Mucosa of stomach (tissue), 1 donor: ENCODE measurements at regions not wholly inside any gene's neighbourhood (a gene's known extent, or its start where the extent isn't known, plus 50 kb on each side); places are given as distances from the start of the nearest gene placed in this dataset.

Experiments used
- H3K27me3 ChIP-seq: one replicate; pipeline ENCODE4 v1.7.0; 2013; ENCODE audit warnings: mild to moderate bottlenecking, low read length; ENCODE audit not compliant: control insufficient read depth, insufficient read depth
- H3K36me3 ChIP-seq: one replicate; pipeline ENCODE4 v1.7.0; 2013; ENCODE audit warnings: low read length; ENCODE audit not compliant: control insufficient read depth, insufficient read depth
- H3K4me1 ChIP-seq: one replicate; pipeline ENCODE4 v1.7.0; 2013; ENCODE audit warnings: mild to moderate bottlenecking, low read length; ENCODE audit not compliant: control insufficient read depth, insufficient read depth
- H3K4me3 ChIP-seq: one replicate; pipeline ENCODE4 v1.7.0; 2013; ENCODE audit warnings: low read length
- H3K9ac ChIP-seq: one replicate; pipeline ENCODE4 v1.7.0; 2013; ENCODE audit warnings: mild to moderate bottlenecking, low read length, moderate library complexity
- H3K9me3 ChIP-seq: one replicate; pipeline ENCODE4 v1.7.0; 2013; ENCODE audit warnings: mild to moderate bottlenecking, low read length, moderate library complexity; ENCODE audit not compliant: control insufficient read depth
- donor health status: Pancreatic carcinoma.

DNA sequence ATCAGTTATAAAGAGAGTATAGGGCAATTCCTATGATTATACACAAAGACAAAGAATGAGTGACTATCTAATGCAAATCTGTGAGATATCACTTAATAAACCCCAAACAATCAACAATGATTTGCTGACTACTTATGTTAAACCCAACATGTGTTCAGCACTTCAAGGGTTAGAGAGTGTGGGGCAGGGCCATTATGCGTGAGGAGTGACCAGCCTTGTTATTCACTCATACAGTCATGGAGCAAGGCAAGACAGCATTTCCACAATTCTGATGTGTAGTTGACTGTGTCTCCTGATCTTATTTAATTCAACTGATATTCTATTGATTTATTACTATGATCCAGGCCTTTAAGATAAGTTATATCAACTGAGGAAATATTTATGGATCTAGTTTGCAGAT is 251.7 kb downstream of the CYRIA start:
- no peaks in the 10 kb centered on the region for H3K4me1 ChIP-seq
- H3K9ac ChIP-seq: no peak overlapping the region
- no peak overlapping the region for H3K4me3 ChIP-seq
- peaks cover 3% of the 10 kb centered on the region for H3K9me3 ChIP-seq
- no peaks in the 10 kb centered on the region for H3K27me3 ChIP-seq
- H3K36me3 ChIP-seq: no peaks in the 10 kb centered on the region

DNA sequence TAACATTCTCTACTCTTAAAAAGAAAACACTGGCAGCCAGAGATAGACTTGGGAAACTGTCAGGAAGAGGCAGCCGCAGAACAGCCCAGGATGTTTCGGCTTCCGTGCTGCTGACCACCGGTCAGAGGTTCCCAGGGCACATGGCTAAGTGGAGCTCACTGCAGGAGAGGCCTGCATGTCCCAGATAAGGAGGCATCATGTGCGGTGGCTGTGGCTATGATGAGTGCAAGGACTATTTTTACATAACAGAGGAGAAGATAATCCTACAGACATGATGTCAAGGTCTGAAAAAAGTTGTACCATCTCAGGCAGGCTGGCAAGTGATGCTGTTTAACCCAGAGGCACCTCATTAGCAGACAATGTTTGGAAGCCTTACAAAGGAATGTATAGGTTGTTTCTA is 252.3 kb downstream of the CYRIA start:
- Histone ChIP-seq H3K9ac (no peak overlapping the region), H3K9me3 (peaks cover 3% of the 10 kb centered on the region), H3K4me1 (no peaks in the 10 kb centered on the region), H3K27me3 (no peaks in the 10 kb centered on the region), H3K36me3 (no peaks in the 10 kb centered on the region), H3K4me3 (no peak overlapping the region)

- Histone ChIP-seq H3K27me3 (no peaks in the 10 kb centered on the region), H3K4me3 (no peak overlapping the region), H3K36me3 (no peaks in the 10 kb centered on the region), H3K4me1 (no peaks in the 10 kb centered on the region), H3K9ac (no peak overlapping the region), H3K9me3 (peaks cover 3% of the 10 kb centered on the region)
Observed at GRCh38 chr2:16412321-16413030, 253.2 kb downstream of the CYRIA start.

DNA sequence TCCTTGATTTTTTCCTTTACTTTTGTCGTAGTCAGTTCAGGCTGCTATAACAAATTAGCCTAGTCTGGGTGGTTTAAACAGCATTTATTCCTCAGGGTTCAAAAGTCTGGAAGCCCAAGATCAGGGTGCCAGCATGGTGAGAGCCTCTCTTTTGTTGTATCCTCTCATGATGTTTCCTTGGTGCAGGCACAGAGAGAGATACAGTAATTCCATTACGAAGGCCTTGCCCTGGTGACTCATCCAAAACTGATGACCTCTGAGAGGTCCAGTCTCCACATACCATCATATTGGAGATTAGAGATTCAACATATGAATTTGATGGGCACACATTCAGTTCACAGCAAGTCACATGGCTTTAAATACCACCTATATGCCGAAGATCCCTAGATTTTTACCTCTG is 253.8 kb downstream of the CYRIA start:
- no peaks in the 10 kb centered on the region for H3K36me3 ChIP-seq
- no peak overlapping the region for H3K4me3 ChIP-seq
- H3K9ac ChIP-seq: no peak overlapping the region
- H3K27me3 ChIP-seq: no peaks in the 10 kb centered on the region
- H3K4me1 ChIP-seq: no peaks in the 10 kb centered on the region
- peaks cover 3% of the 10 kb centered on the region for H3K9me3 ChIP-seq

DNA sequence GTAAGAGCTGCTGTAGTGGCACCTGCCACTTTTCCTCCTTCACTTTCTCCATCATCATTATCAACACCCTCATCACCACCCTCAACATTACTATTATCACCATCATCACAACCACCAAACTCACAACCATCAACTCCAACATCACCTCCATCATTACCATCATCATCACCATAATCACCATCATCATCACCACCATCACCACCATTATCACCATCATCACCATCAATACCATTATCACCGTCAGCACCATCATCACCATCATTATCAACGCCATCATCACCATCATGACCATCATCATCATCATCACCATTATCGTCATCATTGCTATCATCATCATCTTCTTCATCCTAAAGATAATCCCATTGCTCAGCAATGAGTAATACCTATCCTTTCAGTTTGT is 255.8 kb downstream of the CYRIA start:
- Histone ChIP-seq H3K9me3 (peaks cover 3% of the 10 kb centered on the region), H3K9ac (no peak overlapping the region), H3K36me3 (no peaks in the 10 kb centered on the region), H3K27me3 (no peaks in the 10 kb centered on the region), H3K4me3 (no peak overlapping the region), H3K4me1 (no peaks in the 10 kb centered on the region)

DNA sequence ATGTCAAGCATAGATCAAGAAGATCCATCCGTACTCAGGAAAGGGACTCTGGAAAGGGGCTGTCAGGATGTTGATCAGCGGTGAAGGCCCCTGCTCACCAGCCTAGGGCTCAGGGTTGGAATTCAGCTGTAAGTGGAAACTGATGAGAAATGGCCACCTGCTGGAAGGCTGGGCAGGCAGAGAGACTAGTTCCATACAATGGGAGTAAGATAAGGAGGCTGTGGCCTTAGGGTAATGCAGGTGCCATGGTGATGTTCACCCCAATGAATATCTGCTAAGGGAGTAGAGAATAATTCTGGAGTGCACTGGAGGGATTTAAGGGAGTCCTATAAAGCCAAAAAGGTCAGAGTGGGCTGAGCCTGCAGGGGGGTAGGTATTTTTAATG is 256.6 kb downstream of the CYRIA start:
- H3K4me3 ChIP-seq: no peak overlapping the region

GRCh38 chr2:16408331-16409005 is 257.2 kb downstream of the CYRIA start:
- H3K9ac ChIP-seq: no peak overlapping the region
- no peak overlapping the region for H3K4me3 ChIP-seq
- no peaks in the 10 kb centered on the region for H3K4me1 ChIP-seq
- peaks cover 3% of the 10 kb centered on the region for H3K9me3 ChIP-seq
- H3K27me3 ChIP-seq: no peaks in the 10 kb centered on the region
- H3K36me3 ChIP-seq: no peaks in the 10 kb centered on the region

More for the DNA sequence above, 256.6 kb downstream of the CYRIA start:
- no peaks in the 10 kb centered on the region for H3K36me3 ChIP-seq
- peaks cover 3% of the 10 kb centered on the region for H3K9me3 ChIP-seq
- no peak overlapping the region for H3K9ac ChIP-seq
- H3K27me3 ChIP-seq: no peaks in the 10 kb centered on the region
- no peaks in the 10 kb centered on the region for H3K4me1 ChIP-seq

DNA sequence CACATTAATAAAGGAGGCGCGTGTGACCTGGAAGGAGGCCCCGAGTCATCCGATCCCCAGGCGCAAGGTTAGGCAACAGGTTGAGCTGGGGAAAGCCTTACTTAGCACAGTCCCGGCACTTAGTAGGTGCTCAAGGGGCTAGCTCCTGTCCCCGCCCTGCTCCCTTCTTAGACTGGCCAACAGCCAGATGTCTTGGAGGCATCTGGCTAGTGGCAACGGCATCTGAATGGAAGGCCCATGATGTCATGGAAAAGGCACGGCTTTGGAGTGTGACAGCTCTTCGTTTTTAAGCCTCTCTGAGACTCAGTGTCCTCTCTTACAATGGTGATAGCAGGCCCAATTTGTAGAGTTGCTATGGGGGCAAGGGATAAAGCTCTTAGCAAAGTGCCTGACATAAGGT is 258.3 kb downstream of the CYRIA start:
- no peaks in the 10 kb centered on the region for H3K4me1 ChIP-seq
- H3K27me3 ChIP-seq: no peaks in the 10 kb centered on the region
- no peak overlapping the region for H3K9ac ChIP-seq
- H3K4me3 ChIP-seq: no peak overlapping the region
- H3K9me3 ChIP-seq: no peaks in the 10 kb centered on the region
- H3K36me3 ChIP-seq: no peaks in the 10 kb centered on the region

DNA sequence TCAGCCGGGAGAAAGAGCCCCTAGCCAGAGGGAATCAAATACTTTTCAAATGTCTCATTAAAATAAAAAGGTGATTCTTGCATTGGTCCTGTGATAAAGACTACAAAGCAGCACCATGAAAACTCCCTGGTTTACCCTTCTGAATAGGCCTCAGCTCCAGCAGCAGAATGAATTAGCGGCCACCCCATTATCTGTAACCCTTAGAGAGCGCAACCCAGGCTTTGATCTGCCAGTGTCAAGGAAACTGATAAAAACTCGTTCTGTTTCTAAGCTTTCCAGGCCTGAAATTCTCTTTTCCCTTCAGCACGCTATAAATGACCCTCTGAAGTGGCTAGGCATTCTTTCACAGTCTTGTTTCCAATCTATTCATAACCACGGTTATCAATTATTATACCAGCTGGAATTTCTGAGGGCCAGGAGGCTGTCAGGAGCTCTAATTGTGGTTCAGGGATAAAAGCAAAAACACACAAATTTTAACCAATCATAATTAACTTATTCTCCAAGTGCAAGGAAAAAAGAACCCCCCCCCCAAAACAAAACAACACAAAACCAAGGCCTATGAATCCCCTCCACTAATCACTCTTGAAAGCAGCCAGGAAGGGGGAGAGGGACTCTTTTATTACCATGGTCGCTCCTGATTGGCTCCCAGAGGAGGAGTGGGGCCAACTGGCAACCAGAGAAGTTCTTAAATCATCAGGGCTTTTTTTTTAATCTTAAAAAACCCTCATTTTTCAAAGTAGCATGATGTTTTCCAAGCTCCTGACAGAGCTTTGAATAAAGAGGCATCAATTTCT is 258.9 kb downstream of the CYRIA start:
- H3K27me3 ChIP-seq: no peaks in the 10 kb centered on the region
- H3K9me3 ChIP-seq: no peaks in the 10 kb centered on the region
- H3K4me1 ChIP-seq: no peaks in the 10 kb centered on the region
- H3K36me3 ChIP-seq: no peaks in the 10 kb centered on the region
- no peak overlapping the region for H3K4me3 ChIP-seq
- H3K9ac ChIP-seq: no peak overlapping the region

GRCh38 chr2:16405551-16405950 is 260.1 kb downstream of the CYRIA start:
- H3K36me3 ChIP-seq: no peaks in the 10 kb centered on the region
- no peaks in the 10 kb centered on the region for H3K4me1 ChIP-seq
- H3K9ac ChIP-seq: no peak overlapping the region
- H3K9me3 ChIP-seq: no peaks in the 10 kb centered on the region
- no peak overlapping the region for H3K4me3 ChIP-seq
- no peaks in the 10 kb centered on the region for H3K27me3 ChIP-seq

DNA sequence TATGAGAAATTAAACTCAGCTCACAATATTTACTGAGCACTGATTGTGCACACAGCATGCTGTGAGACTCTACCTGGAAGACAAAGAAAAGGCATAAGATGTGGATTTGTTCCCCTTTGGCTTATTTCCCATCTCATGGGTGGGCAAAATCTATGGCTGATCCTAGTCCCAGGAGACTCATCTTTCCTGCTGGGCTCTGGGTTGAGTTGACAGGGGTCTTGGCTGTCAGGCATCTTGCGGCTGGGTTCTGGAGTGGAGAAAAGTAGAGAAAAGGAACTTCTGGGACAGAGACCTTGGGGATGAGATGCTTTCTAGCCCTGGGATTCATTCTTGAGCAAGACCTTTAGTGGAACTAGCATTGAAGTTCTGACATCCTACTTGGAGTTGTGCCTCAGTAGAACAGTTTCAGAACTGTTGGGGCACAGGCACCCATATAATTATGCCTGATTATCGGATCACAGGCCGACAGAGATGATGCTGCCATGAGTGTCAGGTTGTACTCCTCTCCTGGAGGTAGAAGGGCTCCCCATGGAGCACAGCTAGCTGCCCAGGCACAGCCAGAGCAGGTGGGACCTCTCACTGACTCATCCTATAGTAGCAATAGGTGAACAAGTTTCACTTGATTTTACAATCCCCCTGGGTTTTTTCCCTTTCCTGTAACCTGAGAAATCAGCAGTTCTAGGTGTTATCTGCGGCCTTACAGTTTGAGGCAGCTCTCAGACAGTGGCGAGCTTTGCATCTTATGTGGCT is 260.9 kb downstream of the CYRIA start:
- no peaks in the 10 kb centered on the region for H3K36me3 ChIP-seq
- H3K9me3 ChIP-seq: no peaks in the 10 kb centered on the region
- no peak overlapping the region for H3K4me3 ChIP-seq
- H3K27me3 ChIP-seq: no peaks in the 10 kb centered on the region
- no peak overlapping the region for H3K9ac ChIP-seq
- H3K4me1 ChIP-seq: peaks cover 7% of the 10 kb centered on the region

DNA sequence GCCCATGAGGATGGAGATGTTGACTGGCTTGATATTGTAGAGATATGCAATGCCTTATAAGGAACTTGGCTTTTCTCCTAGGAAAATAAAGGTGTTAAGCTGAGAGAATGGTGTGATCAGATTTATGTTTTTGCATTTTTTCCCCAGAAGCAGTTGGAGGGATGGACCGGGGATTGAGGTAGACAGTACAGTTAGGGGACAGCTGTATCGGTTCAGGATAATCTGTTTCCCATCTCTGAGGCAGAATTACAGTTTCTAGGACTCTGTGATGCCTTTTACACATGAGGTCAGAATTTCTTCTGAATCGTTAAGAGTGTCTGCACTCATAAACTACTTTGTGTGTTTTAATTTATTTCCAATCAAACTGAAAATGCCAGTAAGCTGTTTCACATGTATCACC is 261.5 kb downstream of the CYRIA start:
- Histone ChIP-seq H3K9me3 (no peaks in the 10 kb centered on the region), H3K36me3 (no peaks in the 10 kb centered on the region), H3K4me3 (no peak overlapping the region), H3K4me1 (peaks cover 7% of the 10 kb centered on the region), H3K9ac (no peak overlapping the region), H3K27me3 (no peaks in the 10 kb centered on the region)
